ENCODE measurements at regions not wholly inside any gene's neighbourhood (a gene's known extent, or its start where the extent isn't known, plus 50 kb on each side); places are given as distances from the start of the nearest gene placed in this dataset.

- TF ChIP-seq, protein P1, sequence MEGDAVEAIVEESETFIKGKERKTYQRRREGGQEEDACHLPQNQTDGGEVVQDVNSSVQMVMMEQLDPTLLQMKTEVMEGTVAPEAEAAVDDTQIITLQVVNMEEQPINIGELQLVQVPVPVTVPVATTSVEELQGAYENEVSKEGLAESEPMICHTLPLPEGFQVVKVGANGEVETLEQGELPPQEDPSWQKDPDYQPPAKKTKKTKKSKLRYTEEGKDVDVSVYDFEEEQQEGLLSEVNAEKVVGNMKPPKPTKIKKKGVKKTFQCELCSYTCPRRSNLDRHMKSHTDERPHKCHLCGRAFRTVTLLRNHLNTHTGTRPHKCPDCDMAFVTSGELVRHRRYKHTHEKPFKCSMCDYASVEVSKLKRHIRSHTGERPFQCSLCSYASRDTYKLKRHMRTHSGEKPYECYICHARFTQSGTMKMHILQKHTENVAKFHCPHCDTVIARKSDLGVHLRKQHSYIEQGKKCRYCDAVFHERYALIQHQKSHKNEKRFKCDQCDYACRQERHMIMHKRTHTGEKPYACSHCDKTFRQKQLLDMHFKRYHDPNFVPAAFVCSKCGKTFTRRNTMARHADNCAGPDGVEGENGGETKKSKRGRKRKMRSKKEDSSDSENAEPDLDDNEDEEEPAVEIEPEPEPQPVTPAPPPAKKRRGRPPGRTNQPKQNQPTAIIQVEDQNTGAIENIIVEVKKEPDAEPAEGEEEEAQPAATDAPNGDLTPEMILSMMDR (IDR thresholded peaks at IDR 0.05), result no peak
- Mint-ChIP-seq H3K9me3 (peaks cover 3% of the 10 kb centered on the region), H3K4me3 (no peak overlapping the region), H3K27me3 (no peaks in the 10 kb centered on the region), H3K4me1 (ENCODE audit: low read depth) (no peaks in the 10 kb centered on the region), H3K36me3 (ENCODE audit: low read depth) (no peaks in the 10 kb centered on the region), H3K27ac (no peak overlapping the region)
- ATAC-seq (ENCODE audit: poor library complexity) (no peak), DNase-seq (no peak)
- POLR2A ChIA-PET, result no interaction called here
- Histone ChIP-seq H3K27ac (ENCODE audit: low read depth in 1 of 2, low read length in 2 of 2) (no peak overlapping the region), H3K9me3 (ENCODE audit: control insufficient read depth in 1 of 2, insufficient read depth in 1 of 2, low read length in 2 of 2) (no peaks in the 10 kb centered on the region), H3K4me1 (ENCODE audit: insufficient read depth, low read length) (no peaks in the 10 kb centered on the region), H3K27me3 (ENCODE audit: control insufficient read depth in 1 of 2, insufficient read depth in 2 of 2, low read length in 2 of 2) (no peaks in the 10 kb centered on the region), H3K36me3 (ENCODE audit: insufficient read depth, low read length) (no peaks in the 10 kb centered on the region), H3K4me3 (ENCODE audit: low read length) (no peak overlapping the region)
- intact Hi-C loops (cut with DNase I, micrococcal nuclease), result no loop called here
- CTCF ChIA-PET, result no interaction called here
These were observed 313.1 kb upstream of the TACR3 start for GRCh38 chr4:104032896-104033295.

- no peaks in the 10 kb centered on the region for H3K27me3 ChIP-seq (ENCODE audit: control insufficient read depth in 1 of 2, insufficient read depth in 2 of 2, low read length in 2 of 2)
- no peak overlapping the region for H3K27ac Mint-ChIP-seq
- H3K36me3 ChIP-seq (ENCODE audit: insufficient read depth, low read length), result no peaks in the 10 kb centered on the region
- peaks cover 3% of the 10 kb centered on the region for H3K9me3 Mint-ChIP-seq
- no peaks in the 10 kb centered on the region for H3K4me1 ChIP-seq (ENCODE audit: insufficient read depth, low read length)
- no peak overlapping the region for H3K27ac ChIP-seq (ENCODE audit: low read depth in 1 of 2, low read length in 2 of 2)
- H3K4me3 Mint-ChIP-seq, result no peak overlapping the region
- no peaks in the 10 kb centered on the region for H3K9me3 ChIP-seq (ENCODE audit: control insufficient read depth in 1 of 2, insufficient read depth in 1 of 2, low read length in 2 of 2)
- H3K4me1 Mint-ChIP-seq (ENCODE audit: low read depth), result no peaks in the 10 kb centered on the region
- no peaks in the 10 kb centered on the region for H3K27me3 Mint-ChIP-seq
- no peak for DNase-seq
- no peaks in the 10 kb centered on the region for H3K36me3 Mint-ChIP-seq (ENCODE audit: low read depth)
- ChIA-PET POLR2A (no interaction called here), CTCF (no interaction called here)
- ATAC-seq (ENCODE audit: poor library complexity), result no peak
- intact Hi-C loops (cut with DNase I, micrococcal nuclease), result no loop called here
- TF ChIP-seq, protein P1 (IDR thresholded peaks at IDR 0.05), result no peak
- H3K4me3 ChIP-seq (ENCODE audit: low read length), result no peak overlapping the region
These were observed 305.5 kb upstream of the TACR3 start for GRCh38 chr4:104025251-104025650.

GRCh38 chr4:104022831-104023230 lies 303.0 kb upstream of the TACR3 start:
- Mint-ChIP-seq H3K36me3 (ENCODE audit: low read depth) (no peaks in the 10 kb centered on the region), H3K27ac (no peak overlapping the region), H3K9me3 (peaks cover 2% of the 10 kb centered on the region), H3K4me1 (ENCODE audit: low read depth) (no peaks in the 10 kb centered on the region), H3K4me3 (no peak overlapping the region), H3K27me3 (no peaks in the 10 kb centered on the region)
- ChIA-PET CTCF (no interaction called here), POLR2A (no interaction called here)
- Histone ChIP-seq H3K36me3 (ENCODE audit: insufficient read depth, low read length) (no peaks in the 10 kb centered on the region), H3K27ac (ENCODE audit: low read depth in 1 of 2, low read length in 2 of 2) (no peak overlapping the region), H3K27me3 (ENCODE audit: control insufficient read depth in 1 of 2, insufficient read depth in 2 of 2, low read length in 2 of 2) (no peaks in the 10 kb centered on the region), H3K4me3 (ENCODE audit: low read length) (no peak overlapping the region), H3K9me3 (ENCODE audit: control insufficient read depth in 1 of 2, insufficient read depth in 1 of 2, low read length in 2 of 2) (no peaks in the 10 kb centered on the region), H3K4me1 (ENCODE audit: insufficient read depth, low read length) (no peaks in the 10 kb centered on the region)
- TF ChIP-seq, protein P1 (IDR thresholded peaks at IDR 0.05), result no peak
- DNase-seq (no peak), ATAC-seq (ENCODE audit: poor library complexity) (no peak)
- intact Hi-C loops (cut with DNase I, micrococcal nuclease), result no loop called here

Measured in CD4-positive, alpha-beta T cell (primary cell).